SK-N-SH (cell line): ENCODE measurements at regions not wholly inside any gene's neighbourhood (a gene's known extent, or its start where the extent isn't known, plus 50 kb on each side); places are given as distances from the start of the nearest gene placed in this dataset.

Source experiments
- CTCF ChIA-PET: fragments of 300-600, 350-600 bp; formaldehyde crosslinking; extraction: SDS; loops from one replicate; lab custom pipeline; 2021; lab: Yijun Ruan, JAX
- POLR2A ChIA-PET: fragments of 350-600 bp; sonication (Branson Sonifier 250); formaldehyde crosslinking; extraction: SDS; loops from one replicate; lab custom pipeline; 2020; ENCODE audit warnings: antibody characterized with exemption, inconsistent platforms; lab: Yijun Ruan, JAX
- DNase-seq: peaks from one replicate; pipeline ENCODE4 v3.0.0; 2012
- H2AFZ ChIP-seq: fragments of 200-600 bp; sonication (generic); 2 replicates; pipeline ENCODE4 v1.8.1; 2016; ENCODE audit warnings: antibody characterized with exemption, mild to moderate bottlenecking, low read depth
- H3F3A ChIP-seq: fragments of 200-600 bp; sonication (generic); replicated peaks from 2 replicates; pipeline ENCODE3; 2016; ENCODE audit warnings: antibody characterized with exemption, mild to moderate bottlenecking; ENCODE audit not compliant: insufficient read depth
- H3K27ac ChIP-seq, 2 experiments: fragments of 200-500 bp in 1 of 2; fragments of 200-600 bp in 1 of 2; sonication (Bioruptor generic) in 1 of 2; sonication (generic), shearing (Covaris generic) in 1 of 2; 2 replicates each; pipeline versions ENCODE4 v1.5.1 to v1.6.1; 2014 to 2016; ENCODE audit warnings: low read depth in 2 of 2, inconsistent platforms in 1 of 2, low read length in 1 of 2, mild to moderate bottlenecking in 1 of 2, mixed read lengths in 1 of 2
- H3K27me3 ChIP-seq: fragments of 200-600 bp; sonication (generic), shearing (Covaris generic); 2 replicates; pipeline ENCODE4 v1.6.1; 2016; ENCODE audit warnings: mixed run types; ENCODE audit not compliant: insufficient read depth
- H3K36me3 ChIP-seq, 2 experiments: fragments of 200-500 bp in 1 of 2; fragments of 200-600 bp in 1 of 2; sonication (Bioruptor generic) in 1 of 2; sonication (generic) in 1 of 2; replicated peaks in 1 of 2; 2 replicates each; pipeline versions ENCODE3 to v1.5.1; 2014 to 2016; ENCODE audit warnings: low read length in 1 of 2, mild to moderate bottlenecking in 1 of 2; ENCODE audit not compliant: insufficient read depth in 2 of 2, control insufficient read depth in 1 of 2
- H3K4me1 ChIP-seq, 2 experiments: fragments of 200-500 bp in 1 of 2; fragments of 200-600 bp in 1 of 2; sonication (Bioruptor generic) in 1 of 2; sonication (generic), shearing (Covaris generic) in 1 of 2; 2 replicates each; pipeline versions ENCODE4 v1.5.1 to v1.6.1; 2014 to 2016; ENCODE audit warnings: low read depth in 1 of 2, low read length in 1 of 2, mixed run types in 1 of 2; ENCODE audit not compliant: insufficient read depth in 2 of 2, control insufficient read depth in 1 of 2
- H3K4me2 ChIP-seq: fragments of 200-600 bp; sonication (generic), shearing (Covaris generic); 2 replicates; pipeline ENCODE4 v1.6.1; 2017; ENCODE audit warnings: mixed run types
- H3K4me3 ChIP-seq, 2 experiments: fragments of 200-500 bp in 1 of 2; fragments of 200-600 bp in 1 of 2; sonication (Bioruptor generic) in 1 of 2; sonication (generic), shearing (Covaris generic) in 1 of 2; 2 replicates each; pipeline versions ENCODE4 v1.5.1 to v1.8.1; 2014 to 2016; ENCODE audit warnings: low read depth in 2 of 2, inconsistent platforms in 1 of 2, low read length in 1 of 2, mild to moderate bottlenecking in 1 of 2, mixed read lengths in 1 of 2, moderate library complexity in 1 of 2
- H3K79me2 ChIP-seq: fragments of 200-600 bp; sonication (generic); 2 replicates; pipeline ENCODE4 v1.8.1; 2017; ENCODE audit warnings: mild to moderate bottlenecking; ENCODE audit not compliant: insufficient read depth
- H3K9ac ChIP-seq: fragments of 200-600 bp; sonication (generic); 2 replicates; pipeline ENCODE4 v1.6.1; 2017; ENCODE audit warnings: mixed run types
- H3K9me2 ChIP-seq: fragments of 200-600 bp; sonication (generic); 2 replicates; pipeline ENCODE4 v1.6.1; 2017; ENCODE audit warnings: mixed run types
- H3K9me3 ChIP-seq: fragments of 200-600 bp; sonication (generic); 2 replicates; pipeline ENCODE4 v1.6.1; 2017; ENCODE audit warnings: mixed run types, mild to moderate bottlenecking, moderate library complexity
- H4K20me1 ChIP-seq: fragments of 200-600 bp; sonication (generic); 2 replicates; pipeline ENCODE4 v1.6.1; 2017; ENCODE audit warnings: mild to moderate bottlenecking, mixed run types; ENCODE audit not compliant: insufficient read depth
- CHD2 ChIP-seq: fragments of 150-350 bp; IDR thresholded peaks from 2 replicates; pipeline ENCODE4 v1.6.1; 2018; ENCODE audit warnings: low read length; ENCODE audit not compliant: partially characterized antibody
- ELF1 ChIP-seq: IDR thresholded peaks from 2 replicates; pipeline ENCODE4 v1.4.0; 2012
- EP300 ChIP-seq, 2 experiments: IDR thresholded peaks; 2 replicates each; pipeline versions ENCODE4 v1.4.0 to v1.6.1; 2012; ENCODE audit warnings: borderline replicate concordance in 1 of 2, low read depth in 1 of 2, low read length in 1 of 2
- EZH2phosphoT487 ChIP-seq: fragments of 200-600 bp; sonication (generic); IDR thresholded peaks from 2 replicates; pipeline ENCODE4 v1.6.1; 2017; ENCODE audit warnings: low read depth, mixed run types, mild to moderate bottlenecking, antibody characterized with exemption, moderate library complexity, borderline replicate concordance
- FOSL2 ChIP-seq: IDR thresholded peaks from 2 replicates; pipeline ENCODE4 v1.4.0; 2012; ENCODE audit warnings: low read depth, mild to moderate bottlenecking, moderate library complexity, borderline replicate concordance
- FOXJ3 ChIP-seq: sonication (generic); formaldehyde crosslinking; IDR thresholded peaks from 2 replicates; pipeline ENCODE4 v1.5.1; 2020; ENCODE audit warnings: mild to moderate bottlenecking, missing genetic modification reagents
- GABPA ChIP-seq: IDR thresholded peaks from 2 replicates; pipeline ENCODE4 v1.4.0; 2012; ENCODE audit warnings: low read depth, mild to moderate bottlenecking
- GATA2 ChIP-seq: sonication (generic); formaldehyde crosslinking; IDR thresholded peaks from 2 replicates; pipeline ENCODE4 v1.5.0; 2020; ENCODE audit warnings: mild to moderate bottlenecking, missing genetic modification reagents
- MEF2A ChIP-seq: IDR thresholded peaks from 2 replicates; pipeline ENCODE4 v1.4.0; 2012; ENCODE audit warnings: low read depth, borderline replicate concordance
- MXI1 ChIP-seq: IDR thresholded peaks from 2 replicates; pipeline ENCODE4 v1.6.1; 2012; ENCODE audit warnings: mild to moderate bottlenecking, low read depth, low read length, improper control_type of control experiment
- NFIC ChIP-seq: IDR thresholded peaks from 2 replicates; pipeline ENCODE4 v1.4.0; 2012; ENCODE audit warnings: borderline replicate concordance
- RFX5 ChIP-seq: IDR thresholded peaks from 2 replicates; pipeline ENCODE4 v1.6.1; 2012; ENCODE audit warnings: mild to moderate bottlenecking, improper control_type of control experiment, low read length
- SIN3A ChIP-seq: IDR thresholded peaks from 2 replicates; pipeline ENCODE4 v1.6.1; 2012; ENCODE audit warnings: low read depth, mild to moderate bottlenecking, low read length, moderate library complexity, borderline replicate concordance
- SMC3 ChIP-seq: IDR thresholded peaks from 2 replicates; pipeline ENCODE4 v1.6.1; 2012; ENCODE audit warnings: low read depth, low read length, improper control_type of control experiment
- TAF1 ChIP-seq: IDR thresholded peaks from 2 replicates; pipeline ENCODE4 v1.6.1; 2012; ENCODE audit warnings: low read depth, mild to moderate bottlenecking, low read length, moderate library complexity, borderline replicate concordance
- TCF12 ChIP-seq: IDR thresholded peaks from 2 replicates; pipeline ENCODE4 v1.4.0; 2012
- TEAD4 ChIP-seq: IDR thresholded peaks from 2 replicates; pipeline ENCODE4 v1.4.0; 2012; ENCODE audit warnings: mild to moderate bottlenecking, borderline replicate concordance; ENCODE audit not compliant: insufficient read depth
- USF2 ChIP-seq: fragments of 150-350 bp; IDR thresholded peaks from 2 replicates; pipeline ENCODE4 v1.6.1; 2017; ENCODE audit warnings: antibody characterized with exemption, low read length, low read depth, borderline replicate concordance
- WGBS: methylation state at CpG from one replicate; pipeline ENCODE4 v1.1.6; 2017; ENCODE audit warnings: low lambda C conversion rate; 5-methylcytosine and 5-hydroxymethylcytosine counted together

- no peak for DNase-seq
- no peak overlapping the region for H3K4me3 ChIP-seq
- no peaks in the 10 kb centered on the region for H3K79me2 ChIP-seq
- no peaks in the 10 kb centered on the region for H3K27me3 ChIP-seq
- TF ChIP-seq RFX5, result no peak
- TF ChIP-seq GABPA, result no peak
- no peak for TF ChIP-seq MEF2A
- TF ChIP-seq MXI1, result no peak
- no peak for TF ChIP-seq TAF1
- no peak for TF ChIP-seq TEAD4
- no peak for TF ChIP-seq SIN3A
- no peak for TF ChIP-seq SMC3
- TF ChIP-seq CHD2, result no peak
- TF ChIP-seq EZH2phosphoT487, result no peak
- TF ChIP-seq NFIC, result no peak
- H4K20me1 ChIP-seq, result no peaks in the 10 kb centered on the region
- no peak overlapping the region for H3K27ac ChIP-seq
- CTCF ChIA-PET, result no interaction called here
- H3K9me2 ChIP-seq, result no peaks in the 10 kb centered on the region; the same call in 1 of the 2 replicates
- H3K9me3 ChIP-seq, result no peaks in the 10 kb centered on the region
- no peaks in the 10 kb centered on the region for H3F3A ChIP-seq
- H3K4me1 ChIP-seq, result no peaks in the 10 kb centered on the region
- POLR2A ChIA-PET, result no interaction called here
- no peaks in the 10 kb centered on the region for H3K36me3 ChIP-seq
- no peak overlapping the region for H3K4me2 ChIP-seq
- H3K9ac ChIP-seq, result no peak overlapping the region
- H2AFZ ChIP-seq, result no peak overlapping the region
- 70% methylated on average over 3 of the region's 3 CpGs for WGBS
These were observed 164.9 kb upstream of the AGTR1 start for GRCh38 chr3:148532774-148533173.

GRCh38 chr3:148534089-148534988 lies 163.4 kb upstream of the AGTR1 start:
- Histone ChIP-seq H2AFZ (no peak overlapping the region), H3K79me2 (no peaks in the 10 kb centered on the region), H3K27me3 (no peaks in the 10 kb centered on the region)
- no peak for TF ChIP-seq TCF12
- TF ChIP-seq EZH2phosphoT487, result no peak
- TF ChIP-seq USF2, result no peak
- no peak for TF ChIP-seq FOSL2
- TF ChIP-seq FOXJ3 (CRISPR knock-in tag), result no peak
- no peak for TF ChIP-seq SMC3
- no peak for TF ChIP-seq MEF2A
- no peak for TF ChIP-seq GATA2 (CRISPR knock-in tag)
- no peak for TF ChIP-seq EP300 (IDR thresholded peaks at IDR 0.05; ENCODE audit: borderline replicate concordance in 1 of 2, low read depth in 1 of 2, low read length in 1 of 2)
- TF ChIP-seq ELF1, result no peak
- TF ChIP-seq, all 33 proteins: peak for 0
- no peak overlapping the region for H3K4me3 ChIP-seq
- H4K20me1 ChIP-seq, result no peaks in the 10 kb centered on the region
- ChIA-PET CTCF (no interaction called here), POLR2A (no interaction called here)
- H3K4me1 ChIP-seq, result no peaks in the 10 kb centered on the region
- H3K9me2 ChIP-seq, result no peaks in the 10 kb centered on the region; the same call in 1 of the 2 replicates
- no peaks in the 10 kb centered on the region for H3K36me3 ChIP-seq
- H3K9ac ChIP-seq, result no peak overlapping the region
- WGBS, result 58% methylated on average over 5 of the region's 5 CpGs
- H3K9me3 ChIP-seq, result no peaks in the 10 kb centered on the region
- H3K4me2 ChIP-seq, result no peak overlapping the region
- no peak for DNase-seq
- H3K27ac ChIP-seq, result no peak overlapping the region
- H3F3A ChIP-seq, result no peaks in the 10 kb centered on the region
